ENCODE measurements at regions not wholly inside any gene's neighbourhood (a gene's known extent, or its start where the extent isn't known, plus 50 kb on each side); places are given as distances from the start of the nearest gene placed in this dataset.

GRCh38 chr2:776487-776886 lies 99.3 kb upstream of the TMEM18 start:
- H3K4me1 ChIP-seq: no peaks in the 10 kb centered on the region
- H3K36me3 ChIP-seq (ENCODE audit: low read depth, missing control alignments): no peaks in the 10 kb centered on the region
- H3K27me3 ChIP-seq: no peaks in the 10 kb centered on the region
- no peaks in the 10 kb centered on the region for H3K9me3 ChIP-seq
- no peak overlapping the region for H3K4me3 ChIP-seq
- no peak overlapping the region for H3K27ac ChIP-seq
- TF ChIP-seq POLR2A (IDR thresholded peaks at IDR 0.05): no peak
- TF ChIP-seq, protein P1, sequence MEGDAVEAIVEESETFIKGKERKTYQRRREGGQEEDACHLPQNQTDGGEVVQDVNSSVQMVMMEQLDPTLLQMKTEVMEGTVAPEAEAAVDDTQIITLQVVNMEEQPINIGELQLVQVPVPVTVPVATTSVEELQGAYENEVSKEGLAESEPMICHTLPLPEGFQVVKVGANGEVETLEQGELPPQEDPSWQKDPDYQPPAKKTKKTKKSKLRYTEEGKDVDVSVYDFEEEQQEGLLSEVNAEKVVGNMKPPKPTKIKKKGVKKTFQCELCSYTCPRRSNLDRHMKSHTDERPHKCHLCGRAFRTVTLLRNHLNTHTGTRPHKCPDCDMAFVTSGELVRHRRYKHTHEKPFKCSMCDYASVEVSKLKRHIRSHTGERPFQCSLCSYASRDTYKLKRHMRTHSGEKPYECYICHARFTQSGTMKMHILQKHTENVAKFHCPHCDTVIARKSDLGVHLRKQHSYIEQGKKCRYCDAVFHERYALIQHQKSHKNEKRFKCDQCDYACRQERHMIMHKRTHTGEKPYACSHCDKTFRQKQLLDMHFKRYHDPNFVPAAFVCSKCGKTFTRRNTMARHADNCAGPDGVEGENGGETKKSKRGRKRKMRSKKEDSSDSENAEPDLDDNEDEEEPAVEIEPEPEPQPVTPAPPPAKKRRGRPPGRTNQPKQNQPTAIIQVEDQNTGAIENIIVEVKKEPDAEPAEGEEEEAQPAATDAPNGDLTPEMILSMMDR (IDR thresholded peaks at IDR 0.05): no peak
- no peak for DNase-seq
- 55 to 68% methylated on average over 11 of the region's 11 CpGs for WGBS, 2 donors
- intact Hi-C loops (cut with DNase I; ENCODE audit: low total_unique reads): no loop called here

- 64 to 69% methylated on average over 6 of the region's 6 CpGs for WGBS, 2 donors
- no peak overlapping the region for H3K4me3 ChIP-seq
- no peak for DNase-seq
Observed at GRCh38 chr2:776038-776437, 98.8 kb upstream of the TMEM18 start.

GRCh38 chr2:774436-774835 lies 97.2 kb upstream of the TMEM18 start:
- intact Hi-C loops (cut with DNase I; ENCODE audit: low total_unique reads): no loop called here
- Histone ChIP-seq H3K4me3 (no peak overlapping the region), H3K9me3 (no peaks in the 10 kb centered on the region), H3K36me3 (ENCODE audit: low read depth, missing control alignments) (no peaks in the 10 kb centered on the region), H3K27ac (no peak overlapping the region), H3K4me1 (no peaks in the 10 kb centered on the region), H3K27me3 (no peaks in the 10 kb centered on the region)
- DNase-seq: no peak
- WGBS, 2 donors: 71 to 75% methylated on average over 7 of the region's 7 CpGs
- TF ChIP-seq POLR2A (IDR thresholded peaks at IDR 0.05): no peak
- TF ChIP-seq, protein P1 (IDR thresholded peaks at IDR 0.05): no peak

More at GRCh38 chr2:776038-776437, 98.8 kb upstream of the TMEM18 start:
- TF ChIP-seq, protein P1 (IDR thresholded peaks at IDR 0.05): no peak
- TF ChIP-seq POLR2A (IDR thresholded peaks at IDR 0.05): no peak
- no peaks in the 10 kb centered on the region for H3K36me3 ChIP-seq (ENCODE audit: low read depth, missing control alignments)
- H3K27me3 ChIP-seq: no peaks in the 10 kb centered on the region
- intact Hi-C loops (cut with DNase I; ENCODE audit: low total_unique reads): no loop called here
- H3K9me3 ChIP-seq: no peaks in the 10 kb centered on the region
- no peak overlapping the region for H3K27ac ChIP-seq
- no peaks in the 10 kb centered on the region for H3K4me1 ChIP-seq

GRCh38 chr2:773256-774160 lies 96.3 kb upstream of the TMEM18 start:
- Histone ChIP-seq H3K27me3 (no peaks in the 10 kb centered on the region), H3K36me3 (ENCODE audit: low read depth, missing control alignments) (no peaks in the 10 kb centered on the region), H3K4me3 (no peak overlapping the region), H3K4me1 (no peaks in the 10 kb centered on the region), H3K9me3 (no peaks in the 10 kb centered on the region), H3K27ac (no peak overlapping the region)
- 73 to 80% methylated on average over 4 to 11 of the region's 11 CpGs for WGBS, 2 donors
- TF ChIP-seq, protein P1 (IDR thresholded peaks at IDR 0.05): no peak
- no peak for TF ChIP-seq POLR2A (IDR thresholded peaks at IDR 0.05)
- DNase-seq: no peak
- intact Hi-C loops (cut with DNase I; ENCODE audit: low total_unique reads): no loop called here

DNA sequence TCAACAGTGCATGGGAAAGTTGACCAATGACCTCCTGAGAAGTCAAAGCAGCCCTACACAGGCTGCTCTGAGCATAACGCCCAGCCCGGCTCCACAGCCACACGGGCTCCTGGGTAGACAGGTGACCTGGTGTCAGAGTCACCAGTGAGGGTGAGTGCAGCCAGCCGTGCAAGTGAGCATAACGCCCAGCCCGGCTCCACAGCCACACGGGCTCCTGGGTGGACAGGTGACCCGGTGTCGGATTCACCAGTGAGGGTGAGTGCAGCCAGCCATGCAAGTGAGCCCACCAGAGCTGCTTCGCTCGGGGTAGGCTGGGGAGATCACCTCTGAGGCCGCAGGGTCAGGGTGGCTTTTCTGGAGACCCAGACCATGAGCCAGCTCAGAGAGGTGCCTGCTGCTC lies 94.3 kb upstream of the TMEM18 start:
- Histone ChIP-seq H3K4me3 (no peak overlapping the region), H3K36me3 (ENCODE audit: low read depth, missing control alignments) (no peaks in the 10 kb centered on the region), H3K27me3 (no peaks in the 10 kb centered on the region), H3K27ac (no peak overlapping the region), H3K9me3 (no peaks in the 10 kb centered on the region), H3K4me1 (no peaks in the 10 kb centered on the region)
- 90 to 94% methylated on average over 12 of the region's 12 CpGs for WGBS, 2 donors
- intact Hi-C loops (cut with DNase I; ENCODE audit: low total_unique reads): no loop called here
- no peak for DNase-seq
- TF ChIP-seq, protein P1 (IDR thresholded peaks at IDR 0.05): no peak
- no peak for TF ChIP-seq POLR2A (IDR thresholded peaks at IDR 0.05)
